ENCODE measurements at regions not wholly inside any gene's neighbourhood (a gene's known extent, or its start where the extent isn't known, plus 50 kb on each side); places are given as distances from the start of the nearest gene placed in this dataset.

- H3K79me2 ChIP-seq (ENCODE audit: control insufficient read depth in 1 of 2, insufficient read depth in 2 of 2, low read length in 2 of 2), result peaks cover 0 to 4% of the 10 kb centered on the region in 2 experiments; a peak in 1 of 4 replicates
- H3K27me3 ChIP-seq (replicated peaks in 1 of 4; ENCODE audit: control insufficient read depth in 3 of 4, extremely low read depth in 1 of 4, insufficient read depth in 3 of 4, low read length in 3 of 4), result no peaks in the 10 kb centered on the region
- H2BK120ac ChIP-seq (replicated peaks; ENCODE audit: low read depth, low read length), result no peak overlapping the region
- CTCF ChIA-PET (ENCODE audit: partially characterized antibody), result interaction anchor here (0.5 to 12.8 kb wide), 14 partner anchors 8 to 266 kb away, joined by 3 to 163 read pairs (median 4); no protein-coding TSS in a partner anchor
- H2BK5ac ChIP-seq (ENCODE audit: low read depth, low read length), result no peak overlapping the region
- no peak overlapping the region for H3K4ac ChIP-seq (replicated peaks; ENCODE audit: insufficient read length, low read depth, low read length)
- no peak overlapping the region for H3K4me2 ChIP-seq (ENCODE audit: insufficient read depth in 1 of 2, low read depth in 2 of 2, low read length in 2 of 2)
- H2AFZ ChIP-seq (ENCODE audit: low read length), result no peak overlapping the region
- no peak for TF ChIP-seq CHD1 (IDR thresholded peaks at IDR 0.05; ENCODE audit: low read depth, low read length)
- TF ChIP-seq ATF2 (IDR thresholded peaks at IDR 0.05; ENCODE audit: low read length), result no peak
- no peak for TF ChIP-seq TEAD4 (IDR thresholded peaks at IDR 0.05; ENCODE audit: low read depth, low read length)
- FAIRE-seq, result no peak
- no peak overlapping the region for H3K18ac ChIP-seq (ENCODE audit: extremely low read depth, low read length)
- no peak for DNase-seq (ENCODE audit: low read depth in 1 of 2, low spot score in 2 of 2)
- no peak overlapping the region for H2AK5ac ChIP-seq (ENCODE audit: low read depth, low read length)
- H2BK15ac ChIP-seq (ENCODE audit: low read length), result no peak overlapping the region
- H3K14ac ChIP-seq (ENCODE audit: insufficient read length), result no peak overlapping the region
- peaks cover 5% of the 10 kb centered on the region; the same call in 1 of the 2 replicates for H3K23me2 ChIP-seq (ENCODE audit: low read depth, low read length)
- H3K79me1 ChIP-seq (ENCODE audit: low read depth, low read length), result no peaks in the 10 kb centered on the region
- H3K4me3 ChIP-seq (ENCODE audit: extremely low read depth in 1 of 4, insufficient read depth in 2 of 4, low read depth in 3 of 4, low read length in 4 of 4), result no peak overlapping the region
- WGBS, 2 experiments (ENCODE audit: extremely low coverage in 1 of 2, insufficient coverage in 1 of 2, insufficient read length in 1 of 2, insufficient replicate concordance in 2 of 2, low coverage in 1 of 2, low lambda C conversion rate in 2 of 2, missing lambda C conversion rate in 1 of 2), result 80% methylated on average over 19 of the region's 19 CpGs; no CpG with 5 or more reads in 1 of the 2 experiments
- H4K5ac ChIP-seq (ENCODE audit: insufficient read length, low read depth, low read length), result no peak overlapping the region
- H3K4me1 ChIP-seq (replicated peaks in 1 of 4; ENCODE audit: control insufficient read depth in 3 of 4, insufficient read depth in 4 of 4, low read length in 3 of 4), result no peaks in the 10 kb centered on the region
- H4K8ac ChIP-seq (ENCODE audit: extremely low read depth, insufficient read depth, low read length), result no peak overlapping the region
- H3K36me3 ChIP-seq (ENCODE audit: control insufficient read depth in 2 of 4, insufficient read depth in 4 of 4, low read length in 3 of 4), result no peaks in the 10 kb centered on the region
- H3K27ac ChIP-seq (ENCODE audit: low read depth, low read length), result no peak overlapping the region
- H4K91ac ChIP-seq (replicated peaks; ENCODE audit: insufficient read length, low read length), result no peak overlapping the region
- no peak overlapping the region for H3K9ac ChIP-seq (replicated peaks in 1 of 4; ENCODE audit: extremely low read depth in 1 of 4, low read depth in 3 of 4, low read length in 3 of 4)
- H3K23ac ChIP-seq (ENCODE audit: insufficient read length), result no peak overlapping the region
- no peaks in the 10 kb centered on the region for H3K9me3 ChIP-seq (ENCODE audit: insufficient read depth in 2 of 2, low read depth in 1 of 2, low read length in 1 of 2)
- H4K20me1 ChIP-seq (replicated peaks in 1 of 2; ENCODE audit: control insufficient read depth in 1 of 2, insufficient read depth in 2 of 2, low read length in 2 of 2), result peaks cover 0 to 4% of the 10 kb centered on the region in 2 experiments
- H2BK12ac ChIP-seq (ENCODE audit: low read depth, low read length), result no peak overlapping the region
- no peak overlapping the region for H2BK20ac ChIP-seq (ENCODE audit: low read length)
- POLR2A ChIA-PET (ENCODE audit: partially characterized antibody), result interaction anchor here (1.0 kb wide), 1 partner anchor 111 kb away, joined by 4 read pairs; the partner anchor contains the start of gene SDC1
- no peak overlapping the region for H3K56ac ChIP-seq (replicated peaks; ENCODE audit: insufficient read length, low read depth, low read length)
Measured at GRCh38 chr2:20113986-20114938, 62.8 kb upstream of the LAPTM4A start.
